HUES6 (cell line): ENCODE measurements at regions not wholly inside any gene's neighbourhood (a gene's known extent, or its start where the extent isn't known, plus 50 kb on each side); places are given as distances from the start of the nearest gene placed in this dataset.
"Not testable (repeated sequence)": the region's sequence is repeated elsewhere in the genome, so short reads cannot be mapped to it uniquely, and the experiment has no call there.

ENCODE experiments used
- H3K27ac ChIP-seq: 2 replicates; pipeline ENCODE4 v1.7.0; 2013; ENCODE audit warnings: low read depth, mild to moderate bottlenecking, low read length, inconsistent platforms
- H3K27me3 ChIP-seq: 2 replicates; pipeline ENCODE4 v1.6.1; 2013; ENCODE audit warnings: low read length; ENCODE audit not compliant: control insufficient read depth, insufficient read depth
- H3K36me3 ChIP-seq: 2 replicates; pipeline ENCODE4 v1.6.1; 2013; ENCODE audit warnings: low read length; ENCODE audit not compliant: control insufficient read depth, insufficient read depth
- H3K4me1 ChIP-seq: 2 replicates; pipeline ENCODE4 v1.6.1; 2013; ENCODE audit warnings: low read length; ENCODE audit not compliant: control insufficient read depth, insufficient read depth
- H3K4me3 ChIP-seq: 2 replicates; pipeline ENCODE4 v1.5.1; 2013; ENCODE audit warnings: low read depth, low read length
- H3K9ac ChIP-seq: one replicate; pipeline ENCODE4 v1.6.1; 2013; ENCODE audit warnings: mild to moderate bottlenecking, low read length
- H3K9me3 ChIP-seq: 2 replicates; pipeline ENCODE4 v1.6.1; 2013; ENCODE audit warnings: low read depth, low read length; ENCODE audit not compliant: control insufficient read depth, insufficient read depth

DNA sequence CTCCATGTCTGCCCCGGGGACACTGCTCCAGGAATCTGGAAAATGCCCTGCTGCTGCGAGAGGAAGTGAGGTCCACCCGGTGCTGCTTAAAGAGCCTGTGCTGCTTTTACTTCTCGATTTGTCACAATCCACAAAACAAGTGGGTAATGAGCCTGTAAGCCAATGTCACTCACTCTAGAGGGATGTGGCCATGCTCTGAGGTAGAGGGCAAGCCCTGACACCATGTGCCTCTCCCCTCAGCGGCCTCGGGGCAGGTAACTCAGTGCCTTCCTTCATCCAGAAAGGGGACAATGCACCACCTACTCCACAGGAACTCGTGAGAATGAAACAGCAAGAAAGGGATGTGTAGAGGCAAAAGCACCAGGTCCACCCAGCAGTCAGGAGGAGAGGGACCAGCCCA is 106.2 kb downstream of the TUBA3C start:
- Histone ChIP-seq H3K27ac (no peak overlapping the region), H3K27me3 (no peaks in the 10 kb centered on the region), H3K36me3 (no peaks in the 10 kb centered on the region), H3K4me3 (no peak overlapping the region), H3K4me1 (peaks cover 3% of the 10 kb centered on the region; the same call in 1 of the 2 replicates), H3K9ac (no peak overlapping the region), H3K9me3 (peaks cover 68% of the 10 kb centered on the region; the same call in 1 of the 2 replicates)

DNA sequence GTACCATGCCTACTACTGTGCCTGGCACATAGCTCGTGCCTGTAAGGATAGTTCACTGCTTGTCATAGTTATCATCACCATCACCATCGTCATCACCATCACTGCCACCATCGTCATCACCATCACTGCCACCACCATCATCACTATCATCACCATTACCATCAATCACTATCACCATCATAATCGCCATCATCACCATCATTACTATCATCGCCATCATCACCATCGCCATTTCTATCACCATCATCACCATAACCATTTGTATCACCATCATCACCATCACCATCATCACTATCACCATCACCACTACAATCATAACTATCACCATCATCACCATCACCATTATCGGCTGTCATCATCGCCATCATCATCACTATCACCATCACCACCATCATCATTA is 107.1 kb downstream of the TUBA3C start:
- Histone ChIP-seq H3K9ac (no peak overlapping the region), H3K9me3 (peaks cover 77% of the 10 kb centered on the region; the same call in 1 of the 2 replicates), H3K4me3 (no peak overlapping the region), H3K27me3 (no peaks in the 10 kb centered on the region), H3K4me1 (peaks cover 3% of the 10 kb centered on the region; the same call in 1 of the 2 replicates), H3K36me3 (no peaks in the 10 kb centered on the region), H3K27ac (no peak overlapping the region)

- H3K4me3 ChIP-seq, H3K27me3 ChIP-seq, H3K27ac ChIP-seq, H3K36me3 ChIP-seq, H3K9ac ChIP-seq, H3K4me1 ChIP-seq: not testable (repeated sequence)
- peaks cover 77% of the 10 kb centered on the region; the same call in 1 of the 2 replicates for H3K9me3 ChIP-seq
Observed at GRCh38 chr13:19074106-19074505, 107.5 kb downstream of the TUBA3C start.

- H3K27ac ChIP-seq, H3K9ac ChIP-seq, H3K27me3 ChIP-seq, H3K4me3 ChIP-seq, H3K4me1 ChIP-seq, H3K36me3 ChIP-seq: not testable (repeated sequence)
- peaks cover 79% of the 10 kb centered on the region; the same call in 1 of the 2 replicates for H3K9me3 ChIP-seq
Observed at GRCh38 chr13:19072956-19073706, 108.5 kb downstream of the TUBA3C start.

DNA sequence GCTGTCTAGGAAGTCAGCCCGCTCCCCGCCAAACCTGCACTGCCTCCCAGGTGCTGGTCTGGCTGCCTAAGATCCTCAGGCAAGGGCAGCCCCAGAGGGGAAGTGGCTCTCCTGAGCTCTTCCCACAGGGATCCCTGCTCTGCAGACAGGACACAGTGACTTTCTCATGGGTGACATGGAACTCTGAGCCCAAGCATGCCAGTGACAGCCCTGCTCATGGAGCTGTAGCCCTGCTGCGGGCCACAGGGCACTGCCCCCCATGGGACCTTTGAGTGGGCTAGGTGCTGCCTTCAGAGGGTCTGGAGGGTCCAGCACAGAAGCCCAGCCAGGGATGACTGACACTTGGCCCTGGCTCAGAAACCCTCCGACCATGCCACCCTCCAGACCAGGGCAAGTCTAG is 109.1 kb downstream of the TUBA3C start:
- Histone ChIP-seq H3K36me3 (no peaks in the 10 kb centered on the region), H3K27ac (no peak overlapping the region), H3K9ac (no peak overlapping the region), H3K27me3 (no peaks in the 10 kb centered on the region), H3K4me1 (peaks cover 3% of the 10 kb centered on the region; the same call in 1 of the 2 replicates), H3K4me3 (no peak overlapping the region), H3K9me3 (peaks cover 79% of the 10 kb centered on the region; the same call in 1 of the 2 replicates)

DNA sequence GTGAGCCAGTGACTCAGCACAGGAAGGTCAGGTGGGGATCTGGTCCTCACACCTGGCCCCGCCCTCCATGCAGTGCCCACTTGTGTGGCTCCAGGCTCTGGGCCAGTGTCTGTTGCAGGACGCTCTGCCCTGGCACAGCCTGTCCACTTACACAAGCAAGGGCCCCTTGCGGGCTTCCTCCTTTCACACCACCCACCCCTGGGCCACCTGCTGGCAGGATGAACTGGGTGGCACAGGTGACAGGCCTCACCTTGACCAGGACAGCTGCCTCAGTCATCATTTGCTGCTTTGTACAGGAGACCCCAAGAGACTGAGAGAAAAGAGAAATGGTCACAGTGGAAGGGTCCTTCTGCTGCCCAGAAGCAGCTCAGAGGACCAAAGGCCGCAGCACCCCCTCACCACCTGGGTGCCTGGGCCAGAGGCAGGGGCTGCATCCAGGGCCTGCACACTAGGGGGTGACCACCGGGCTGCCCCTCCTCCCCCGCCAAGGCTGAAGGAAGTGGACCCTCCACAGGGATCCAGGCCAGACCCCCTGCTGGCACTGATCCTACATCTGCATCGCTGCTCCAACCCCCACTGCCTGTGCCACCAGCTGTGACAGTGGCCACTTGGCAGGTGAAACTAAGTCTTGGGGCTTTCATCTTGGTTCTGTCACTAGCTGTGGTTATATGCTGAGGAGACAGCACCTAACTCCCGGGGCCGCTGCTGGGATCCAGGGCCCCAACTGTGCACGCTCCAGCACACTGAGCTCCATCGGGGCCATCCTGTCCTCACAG is 110.3 kb downstream of the TUBA3C start:
- H3K9ac ChIP-seq = no peak overlapping the region
- H3K27me3 ChIP-seq = no peaks in the 10 kb centered on the region
- H3K27ac ChIP-seq = no peak overlapping the region
- H3K9me3 ChIP-seq = peaks cover 74% of the 10 kb centered on the region; the same call in 1 of the 2 replicates
- no peak overlapping the region for H3K4me3 ChIP-seq
- H3K4me1 ChIP-seq = peaks cover 3% of the 10 kb centered on the region; the same call in 1 of the 2 replicates
- no peaks in the 10 kb centered on the region for H3K36me3 ChIP-seq

DNA sequence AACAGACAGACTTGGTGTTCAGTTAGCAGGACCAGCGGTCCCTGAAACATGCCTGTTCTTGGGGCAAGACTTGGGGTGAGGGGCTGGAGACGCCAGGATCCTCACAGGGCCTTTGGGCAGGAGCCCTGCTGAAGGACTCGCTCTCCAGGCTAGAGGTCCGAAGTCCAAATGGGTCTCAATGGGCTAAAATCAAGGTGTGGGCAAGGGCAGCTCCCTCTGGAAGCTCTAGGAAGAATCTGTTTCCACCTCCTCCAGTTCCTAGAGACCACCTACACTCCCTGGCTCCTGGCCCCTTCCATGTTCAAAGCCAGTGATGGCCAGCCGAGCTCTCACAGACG is 111.3 kb downstream of the TUBA3C start:
- Histone ChIP-seq H3K9ac (no peak overlapping the region), H3K4me3 (no peak overlapping the region), H3K27ac (no peak overlapping the region), H3K27me3 (no peaks in the 10 kb centered on the region), H3K36me3 (no peaks in the 10 kb centered on the region), H3K9me3 (peaks cover 70% of the 10 kb centered on the region; the same call in 1 of the 2 replicates), H3K4me1 (peaks cover 2% of the 10 kb centered on the region; the same call in 1 of the 2 replicates)

DNA sequence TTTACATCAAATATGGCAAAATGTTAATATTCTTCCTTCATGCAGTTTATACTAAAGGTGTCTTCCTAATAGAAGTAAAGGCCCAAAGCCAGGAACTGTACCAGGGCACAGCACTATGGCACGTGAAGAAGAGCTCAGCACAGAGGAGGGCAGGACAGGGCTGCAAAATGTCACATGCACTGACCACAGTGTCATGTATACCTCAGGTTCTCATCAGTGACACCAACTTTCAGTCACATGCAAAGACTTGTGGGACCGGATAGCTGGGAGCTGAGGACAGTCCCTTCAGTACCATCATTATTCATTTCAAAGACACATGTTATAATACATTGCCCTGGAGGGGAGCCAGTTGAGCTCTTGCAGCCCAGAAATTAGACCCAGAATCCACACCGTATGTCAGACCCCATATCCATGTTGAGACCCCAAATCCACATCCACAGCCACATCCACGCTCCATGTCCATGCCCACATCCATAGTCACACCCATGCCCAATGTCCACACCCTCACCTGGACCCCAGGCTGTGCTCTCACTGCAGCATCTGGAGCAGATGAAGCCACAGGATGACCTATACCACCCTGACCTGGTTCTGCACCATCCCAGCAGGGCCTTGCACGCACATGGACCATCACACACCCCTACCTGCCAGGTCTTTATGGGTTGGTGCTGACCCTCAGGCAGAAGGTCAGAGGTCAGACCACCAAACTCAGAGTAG is 111.8 kb downstream of the TUBA3C start:
- no peak overlapping the region for H3K4me3 ChIP-seq
- peaks cover 65% of the 10 kb centered on the region; the same call in 1 of the 2 replicates for H3K9me3 ChIP-seq

GRCh38 chr13:19068691-19069090 is 112.9 kb downstream of the TUBA3C start:
- peaks cover 64% of the 10 kb centered on the region for H3K9me3 ChIP-seq
- no peaks in the 10 kb centered on the region for H3K27me3 ChIP-seq
- H3K4me3 ChIP-seq = no peak overlapping the region
- no peak overlapping the region for H3K27ac ChIP-seq
- H3K36me3 ChIP-seq = no peaks in the 10 kb centered on the region
- no peaks in the 10 kb centered on the region for H3K4me1 ChIP-seq
- no peak overlapping the region for H3K9ac ChIP-seq

More for the DNA sequence above, 111.8 kb downstream of the TUBA3C start:
- Histone ChIP-seq H3K9ac (no peak overlapping the region), H3K27me3 (no peaks in the 10 kb centered on the region), H3K27ac (no peak overlapping the region), H3K4me1 (no peaks in the 10 kb centered on the region), H3K36me3 (no peaks in the 10 kb centered on the region)

GRCh38 chr13:19067767-19068166 is 113.9 kb downstream of the TUBA3C start:
- no peaks in the 10 kb centered on the region for H3K4me1 ChIP-seq
- peak overlapping the region; percentile 4; the same call in 1 of the 2 replicates for H3K4me3 ChIP-seq
- no peaks in the 10 kb centered on the region for H3K27me3 ChIP-seq
- H3K36me3 ChIP-seq = no peaks in the 10 kb centered on the region
- H3K9ac ChIP-seq = no peak overlapping the region
- H3K27ac ChIP-seq = no peak overlapping the region
- H3K9me3 ChIP-seq = peaks cover 69% of the 10 kb centered on the region
